Esophagus squamous epithelium (tissue), 4 donors: ENCODE measurements at regions not wholly inside any gene's neighbourhood (a gene's known extent, or its start where the extent isn't known, plus 50 kb on each side); places are given as distances from the start of the nearest gene placed in this dataset.

ENCODE experiments used
- POLR2A ChIP-seq, 4 donors: fragments of 450-650 bp; IDR thresholded peaks; one replicate each; pipeline ENCODE4 v1.6.1; 2017; ENCODE audit warnings: antibody characterized with exemption in 4 of 4, mild to moderate bottlenecking in 4 of 4, moderate library complexity in 3 of 4
- TF ChIP-seq, protein P1 (sequence below), 6 experiments: fragments of 450-650 bp in 4 of 6; fragments of 200-600 bp in 2 of 6; sonication (generic) in 2 of 6; IDR thresholded peaks; one replicate each; pipeline ENCODE4 v1.5.1; 2016 to 2019; ENCODE audit warnings: antibody characterized with exemption in 6 of 6, mild to moderate bottlenecking in 4 of 6, moderate library complexity in 4 of 6

DNA sequence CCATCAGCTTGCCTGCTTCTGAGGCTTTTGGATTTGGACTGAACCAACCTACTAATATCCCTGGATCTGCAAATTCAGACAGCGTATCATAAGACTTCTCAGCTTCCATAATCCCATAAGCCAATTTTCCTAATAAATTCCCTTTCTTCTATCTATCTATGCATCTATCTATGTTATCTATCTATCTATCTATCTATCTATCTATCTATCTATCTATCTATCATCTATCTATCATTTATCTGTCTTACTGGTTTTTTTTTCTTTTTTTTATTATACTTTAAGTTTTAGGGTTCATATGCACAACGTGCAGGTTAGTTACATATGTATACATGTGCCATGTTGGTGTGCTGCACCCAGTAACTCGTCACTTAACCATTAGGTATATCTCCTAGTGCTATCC lies 2045.4 kb upstream of the CDH6 start:
- TF ChIP-seq, protein P1, sequence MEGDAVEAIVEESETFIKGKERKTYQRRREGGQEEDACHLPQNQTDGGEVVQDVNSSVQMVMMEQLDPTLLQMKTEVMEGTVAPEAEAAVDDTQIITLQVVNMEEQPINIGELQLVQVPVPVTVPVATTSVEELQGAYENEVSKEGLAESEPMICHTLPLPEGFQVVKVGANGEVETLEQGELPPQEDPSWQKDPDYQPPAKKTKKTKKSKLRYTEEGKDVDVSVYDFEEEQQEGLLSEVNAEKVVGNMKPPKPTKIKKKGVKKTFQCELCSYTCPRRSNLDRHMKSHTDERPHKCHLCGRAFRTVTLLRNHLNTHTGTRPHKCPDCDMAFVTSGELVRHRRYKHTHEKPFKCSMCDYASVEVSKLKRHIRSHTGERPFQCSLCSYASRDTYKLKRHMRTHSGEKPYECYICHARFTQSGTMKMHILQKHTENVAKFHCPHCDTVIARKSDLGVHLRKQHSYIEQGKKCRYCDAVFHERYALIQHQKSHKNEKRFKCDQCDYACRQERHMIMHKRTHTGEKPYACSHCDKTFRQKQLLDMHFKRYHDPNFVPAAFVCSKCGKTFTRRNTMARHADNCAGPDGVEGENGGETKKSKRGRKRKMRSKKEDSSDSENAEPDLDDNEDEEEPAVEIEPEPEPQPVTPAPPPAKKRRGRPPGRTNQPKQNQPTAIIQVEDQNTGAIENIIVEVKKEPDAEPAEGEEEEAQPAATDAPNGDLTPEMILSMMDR (IDR thresholded peaks at IDR 0.05), result no peak
- TF ChIP-seq POLR2A (IDR thresholded peaks at IDR 0.05), result no peak
